Natural killer cell treated with Interleukin-12 subunit alpha and Interleukin-12 subunit beta and Interleukin-15 and Interleukin-18, amount 100 ng/mL, for 72 hours (primary cell): ENCODE measurements at regions not wholly inside any gene's neighbourhood (a gene's known extent, or its start where the extent isn't known, plus 50 kb on each side); places are given as distances from the start of the nearest gene placed in this dataset.

ENCODE experiments used
- ATAC-seq, 2 donors: fragments of 150-1000 bp; cut with Tn5 transposase in 1 of 2; sonication (Bioruptor Pico), chemical (Tn5 transposase) in 1 of 2; 2 replicates each; pipeline ENCODE4 v1.10.0; 2021
- DNase-seq: peaks from one replicate; pipeline ENCODE4 v3.0.0; 2022; ENCODE audit warnings: low spot score
- H3K27ac Mint-ChIP-seq, 2 donors: 1 replicate in 1 of 2; 2 replicates in 1 of 2; pipeline ENCODE4 v1.8.0; 2022; ENCODE audit warnings: mixed read lengths in 2 of 2, mild to moderate bottlenecking in 1 of 2, moderate library complexity in 1 of 2
- H3K27me3 Mint-ChIP-seq, 2 donors: 1 replicate in 1 of 2; 2 replicates in 1 of 2; pipeline ENCODE4 v1.8.0; 2022; ENCODE audit warnings: mixed read lengths in 2 of 2
- H3K36me3 Mint-ChIP-seq: one replicate; pipeline ENCODE4 v1.8.0; 2022; ENCODE audit warnings: mixed read lengths
- H3K4me1 Mint-ChIP-seq, 2 donors: 1 replicate in 1 of 2; 2 replicates in 1 of 2; pipeline ENCODE4 v1.8.0; 2022; ENCODE audit warnings: low read depth in 2 of 2, mixed read lengths in 2 of 2, mild to moderate bottlenecking in 1 of 2
- H3K4me3 Mint-ChIP-seq: one replicate; pipeline ENCODE4 v1.8.0; 2022; ENCODE audit warnings: mixed read lengths
- H3K9me3 Mint-ChIP-seq: 2 replicates; pipeline ENCODE4 v1.8.0; 2022; ENCODE audit warnings: mixed read lengths

- no peaks in the 10 kb centered on the region for H3K36me3 Mint-ChIP-seq
- no peak for DNase-seq
- H3K27me3 Mint-ChIP-seq: no peaks in the 10 kb centered on the region
- no peaks in the 10 kb centered on the region for H3K4me1 Mint-ChIP-seq
- H3K9me3 Mint-ChIP-seq: peaks cover 9% of the 10 kb centered on the region
- no peak for ATAC-seq
- H3K4me3 Mint-ChIP-seq: no peak overlapping the region
- no peak overlapping the region for H3K27ac Mint-ChIP-seq
Observed at GRCh38 chr11:109480251-109480650, 58.3 kb downstream of the C11orf87 start.

GRCh38 chr11:109486129-109486528, 64.1 kb downstream of the C11orf87 start:
- ATAC-seq (no peak), DNase-seq (no peak)
- H3K4me3 Mint-ChIP-seq: no peak overlapping the region
- H3K4me1 Mint-ChIP-seq: no peaks in the 10 kb centered on the region
- no peak overlapping the region for H3K27ac Mint-ChIP-seq
- no peaks in the 10 kb centered on the region for H3K27me3 Mint-ChIP-seq
- no peaks in the 10 kb centered on the region for H3K36me3 Mint-ChIP-seq
- H3K9me3 Mint-ChIP-seq: peaks cover 13% of the 10 kb centered on the region

DNA sequence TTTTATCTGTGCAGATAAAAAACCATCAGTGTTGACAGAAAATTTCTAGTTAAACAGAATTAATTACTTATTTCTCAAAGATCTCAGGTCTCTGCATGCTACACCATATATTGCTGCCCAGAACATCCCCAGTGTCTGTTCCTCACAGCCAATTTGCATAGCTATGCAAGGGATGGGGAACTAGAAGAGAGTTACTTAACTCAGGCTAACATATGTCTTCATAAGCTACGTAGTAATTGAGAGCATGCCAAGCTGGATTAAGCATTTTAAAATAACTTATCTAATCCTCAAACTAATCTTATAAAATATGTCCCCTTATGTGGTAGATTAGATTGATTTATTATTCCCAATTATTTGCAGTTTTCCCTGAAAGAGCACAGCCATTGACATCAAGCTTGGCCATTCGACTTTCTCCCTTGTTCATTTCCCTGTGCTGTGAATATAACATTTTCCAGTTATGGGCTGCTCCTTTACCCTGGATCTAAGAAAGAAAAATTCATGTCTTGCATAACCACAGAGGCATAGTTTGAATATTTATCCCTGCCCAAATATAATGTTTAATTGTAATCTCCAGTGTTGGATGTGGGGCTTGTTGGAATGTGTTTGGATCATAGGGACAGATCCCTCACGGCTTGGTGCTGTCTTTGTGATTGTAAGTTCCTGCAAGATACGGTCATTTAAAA, 69.1 kb downstream of the C11orf87 start:
- no peak for ATAC-seq
- Mint-ChIP-seq H3K27me3 (no peaks in the 10 kb centered on the region), H3K9me3 (peaks cover 11% of the 10 kb centered on the region)

GRCh38 chr11:109506115-109506514, 84.1 kb downstream of the C11orf87 start:
- no peak overlapping the region for H3K27ac Mint-ChIP-seq
- no peak overlapping the region for H3K4me3 Mint-ChIP-seq
- H3K27me3 Mint-ChIP-seq: no peaks in the 10 kb centered on the region
- DNase-seq (no peak), ATAC-seq (no peak)
- no peaks in the 10 kb centered on the region for H3K36me3 Mint-ChIP-seq
- no peaks in the 10 kb centered on the region for H3K9me3 Mint-ChIP-seq
- H3K4me1 Mint-ChIP-seq: no peaks in the 10 kb centered on the region

More for the DNA sequence above, 69.1 kb downstream of the C11orf87 start:
- Mint-ChIP-seq H3K36me3 (no peaks in the 10 kb centered on the region), H3K4me3 (no peak overlapping the region), H3K27ac (no peak overlapping the region), H3K4me1 (no peaks in the 10 kb centered on the region)
- no peak for DNase-seq

- Mint-ChIP-seq H3K36me3 (no peaks in the 10 kb centered on the region), H3K9me3 (no peaks in the 10 kb centered on the region), H3K27ac (no peak overlapping the region), H3K4me1 (no peaks in the 10 kb centered on the region), H3K4me3 (no peak overlapping the region), H3K27me3 (no peaks in the 10 kb centered on the region)
- ATAC-seq: no peak
- no peak for DNase-seq
Observed at GRCh38 chr11:109507331-109507730, 85.3 kb downstream of the C11orf87 start.

GRCh38 chr11:109507836-109508561, 86.0 kb downstream of the C11orf87 start:
- DNase-seq: no peak
- H3K36me3 Mint-ChIP-seq: no peaks in the 10 kb centered on the region
- no peak overlapping the region for H3K27ac Mint-ChIP-seq
- H3K4me3 Mint-ChIP-seq: no peak overlapping the region
- ATAC-seq: no peak
- H3K4me1 Mint-ChIP-seq: no peaks in the 10 kb centered on the region
- no peaks in the 10 kb centered on the region for H3K9me3 Mint-ChIP-seq
- no peaks in the 10 kb centered on the region for H3K27me3 Mint-ChIP-seq

- H3K4me3 Mint-ChIP-seq: no peak overlapping the region
Observed at GRCh38 chr11:109508943-109509342, 87.0 kb downstream of the C11orf87 start.

GRCh38 chr11:109510316-109510715, 88.3 kb downstream of the C11orf87 start:
- no peak overlapping the region for H3K4me3 Mint-ChIP-seq
- no peaks in the 10 kb centered on the region for H3K27me3 Mint-ChIP-seq
- H3K36me3 Mint-ChIP-seq: no peaks in the 10 kb centered on the region
- no peak for DNase-seq
- H3K27ac Mint-ChIP-seq: no peak overlapping the region
- H3K9me3 Mint-ChIP-seq: peaks cover 7% of the 10 kb centered on the region
- no peaks in the 10 kb centered on the region for H3K4me1 Mint-ChIP-seq
- no peak for ATAC-seq

More at GRCh38 chr11:109508943-109509342, 87.0 kb downstream of the C11orf87 start:
- no peak for ATAC-seq
- Mint-ChIP-seq H3K27ac (no peak overlapping the region), H3K36me3 (no peaks in the 10 kb centered on the region), H3K9me3 (no peaks in the 10 kb centered on the region), H3K4me1 (no peaks in the 10 kb centered on the region), H3K27me3 (no peaks in the 10 kb centered on the region)
- no peak for DNase-seq

DNA sequence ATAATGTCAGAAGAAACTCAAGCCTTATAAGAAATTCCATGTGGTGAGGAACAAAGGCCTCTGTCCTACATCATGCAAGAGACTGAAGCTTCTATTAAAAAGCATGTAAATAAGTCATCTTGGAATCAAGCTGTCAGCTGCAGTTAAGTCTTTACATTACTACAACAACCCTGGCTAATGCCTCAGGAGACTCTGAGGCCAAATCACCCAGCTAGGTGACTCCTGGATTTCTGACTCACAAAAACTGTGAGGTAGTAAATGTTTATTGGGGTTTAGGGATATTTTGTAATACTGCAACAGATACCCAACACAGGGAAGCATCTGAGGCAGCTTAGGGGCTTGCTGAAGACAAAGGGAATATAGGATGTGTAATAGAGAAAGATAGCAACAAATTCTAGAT, 89.6 kb downstream of the C11orf87 start:
- H3K36me3 Mint-ChIP-seq: no peaks in the 10 kb centered on the region
- no peak overlapping the region for H3K27ac Mint-ChIP-seq
- no peaks in the 10 kb centered on the region for H3K27me3 Mint-ChIP-seq
- H3K4me3 Mint-ChIP-seq: no peak overlapping the region
- peaks cover 10% of the 10 kb centered on the region for H3K9me3 Mint-ChIP-seq
- ATAC-seq: no peak
- no peaks in the 10 kb centered on the region for H3K4me1 Mint-ChIP-seq
- DNase-seq: no peak

DNA sequence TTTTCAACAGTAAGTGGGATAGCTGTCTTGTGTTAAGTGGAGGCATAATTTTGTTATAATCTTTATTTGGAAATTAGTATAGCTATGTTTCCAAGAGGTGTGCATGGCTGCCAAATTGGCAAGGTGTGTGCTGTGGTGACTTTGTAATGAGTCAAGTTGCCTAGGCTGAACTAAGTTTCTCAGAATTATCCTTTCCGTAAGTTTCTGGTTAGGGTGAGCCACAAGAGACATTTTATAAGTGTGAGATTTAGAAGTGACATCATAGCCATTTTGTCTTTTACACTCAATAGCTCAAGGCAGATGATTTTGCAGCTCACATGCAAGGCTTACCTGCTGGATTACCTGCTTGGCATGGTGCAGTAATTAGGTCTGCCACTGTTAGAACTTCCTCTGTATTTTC, 90.3 kb downstream of the C11orf87 start:
- Mint-ChIP-seq H3K9me3 (peaks cover 10% of the 10 kb centered on the region), H3K4me3 (no peak overlapping the region), H3K27me3 (no peaks in the 10 kb centered on the region), H3K27ac (no peak overlapping the region), H3K4me1 (no peaks in the 10 kb centered on the region), H3K36me3 (no peaks in the 10 kb centered on the region)
- DNase-seq (no peak), ATAC-seq (no peak)

- peaks cover 10% of the 10 kb centered on the region for H3K9me3 Mint-ChIP-seq
- no peaks in the 10 kb centered on the region for H3K27me3 Mint-ChIP-seq
- no peaks in the 10 kb centered on the region for H3K36me3 Mint-ChIP-seq
- no peak overlapping the region for H3K27ac Mint-ChIP-seq
- DNase-seq: no peak
- ATAC-seq: no peak
- no peak overlapping the region for H3K4me3 Mint-ChIP-seq
- H3K4me1 Mint-ChIP-seq: no peaks in the 10 kb centered on the region
Observed at GRCh38 chr11:109512680-109513079, 90.7 kb downstream of the C11orf87 start.

DNA sequence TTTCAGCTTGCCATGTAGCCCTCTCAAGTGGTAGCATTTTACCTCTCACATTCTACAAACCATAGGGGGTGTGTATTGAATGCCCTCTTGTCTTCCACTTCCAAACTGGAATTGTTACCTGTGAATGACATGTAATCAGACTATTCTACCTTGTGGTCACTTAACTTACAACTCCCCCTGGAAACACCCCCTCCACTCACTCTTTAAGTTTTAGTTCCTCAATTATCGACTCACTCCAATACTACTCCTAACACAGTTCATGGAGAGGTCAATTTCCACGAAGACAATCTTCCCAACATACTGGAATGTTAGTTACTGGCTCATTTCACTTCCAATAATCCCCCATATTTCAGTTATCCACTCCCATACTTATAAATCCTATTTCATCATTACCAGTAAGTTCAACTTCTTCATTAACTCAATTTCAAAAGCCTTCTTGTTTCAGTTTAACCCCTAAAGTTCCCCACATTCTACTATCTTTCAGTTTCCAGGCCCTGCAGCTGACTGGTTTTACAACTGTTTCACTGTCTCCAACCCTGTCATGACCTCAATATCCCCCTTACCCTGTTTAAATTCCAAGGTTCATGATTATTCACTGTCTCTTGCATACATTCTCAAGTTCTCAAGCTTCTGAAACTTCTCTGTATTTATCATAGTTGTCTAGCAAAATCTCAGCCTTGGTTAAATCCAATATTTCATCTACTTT, 92.5 kb downstream of the C11orf87 start:
- H3K36me3 Mint-ChIP-seq: no peaks in the 10 kb centered on the region
- peaks cover 13% of the 10 kb centered on the region for H3K9me3 Mint-ChIP-seq
- H3K4me1 Mint-ChIP-seq: no peaks in the 10 kb centered on the region
- no peak overlapping the region for H3K27ac Mint-ChIP-seq
- H3K4me3 Mint-ChIP-seq: no peak overlapping the region
- no peaks in the 10 kb centered on the region for H3K27me3 Mint-ChIP-seq
- ATAC-seq (no peak), DNase-seq (no peak)

- Mint-ChIP-seq H3K36me3 (no peaks in the 10 kb centered on the region), H3K9me3 (peaks cover 25% of the 10 kb centered on the region), H3K27ac (no peak overlapping the region), H3K4me1 (no peaks in the 10 kb centered on the region), H3K4me3 (no peak overlapping the region), H3K27me3 (no peaks in the 10 kb centered on the region)
- ATAC-seq: no peak
- DNase-seq: no peak
Observed at GRCh38 chr11:109519253-109519652, 97.3 kb downstream of the C11orf87 start.

DNA sequence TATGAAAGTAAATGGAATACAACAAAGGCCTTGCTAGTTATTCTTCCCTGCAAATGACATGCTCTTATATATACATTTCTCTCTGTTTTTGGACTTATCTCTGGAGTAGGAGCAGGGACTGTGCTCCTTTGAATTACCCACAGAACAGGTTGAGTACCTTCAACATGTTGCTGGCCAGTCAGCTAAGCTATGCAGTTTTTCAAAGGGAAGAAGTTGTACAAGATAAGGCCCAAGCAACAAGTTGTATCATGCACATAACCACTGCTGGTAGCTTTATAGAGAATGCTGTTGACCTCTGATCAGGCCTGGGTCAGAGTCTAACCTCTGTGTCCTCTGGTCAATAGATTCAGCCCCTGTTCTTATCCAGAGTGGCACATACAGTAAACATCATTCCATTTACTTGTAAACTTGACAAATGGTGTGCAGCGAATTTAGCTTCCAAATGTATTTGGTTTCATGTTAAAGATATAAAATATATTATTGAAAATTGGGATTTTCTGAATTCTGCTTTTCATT, 99.6 kb downstream of the C11orf87 start:
- no peaks in the 10 kb centered on the region for H3K36me3 Mint-ChIP-seq
- no peaks in the 10 kb centered on the region for H3K4me1 Mint-ChIP-seq
- H3K9me3 Mint-ChIP-seq: peaks cover 18% of the 10 kb centered on the region
- no peak overlapping the region for H3K4me3 Mint-ChIP-seq
- H3K27me3 Mint-ChIP-seq: no peaks in the 10 kb centered on the region
- ATAC-seq (no peak), DNase-seq (no peak)
- H3K27ac Mint-ChIP-seq: no peak overlapping the region
